Endothelial cell of umbilical vein (primary cell): ENCODE measurements at regions not wholly inside any gene's neighbourhood (a gene's known extent, or its start where the extent isn't known, plus 50 kb on each side); places are given as distances from the start of the nearest gene placed in this dataset.

Experiments used
- BruUV-seq: library from RNA; stranded (reverse); fragments of 400-500 nt; replicated peaks from 2 replicates; lab custom pipeline; 2021; lab: Mats Ljungman, UMichigan
- CTCF ChIA-PET: fragments of 300-600, 350-600 bp; sonication (Branson Sonifier 250); formaldehyde crosslinking; loops from one replicate; lab custom pipeline; 2021; ENCODE audit warnings: antibody characterized with exemption, inconsistent platforms; lab: Charles Lee
- POLR2A ChIA-PET: fragments of 300-600, 350-600 bp; sonication (Branson Sonifier 250); formaldehyde crosslinking; loops from one replicate; lab custom pipeline; 2021; ENCODE audit warnings: antibody characterized with exemption, inconsistent platforms; lab: Charles Lee
- DNase-seq: peaks from one replicate; pipeline ENCODE4 v3.0.0-alpha.2; 2011; ENCODE audit warnings: low read depth, low spot score
- FAIRE-seq: peaks from 2 replicates; lab custom pipeline; 2011; peaks lifted over from hg19 to GRCh38; lab: Jason Lieb, UNC
- H2AFZ ChIP-seq: 2 replicates; pipeline ENCODE4 v1.6.0; 2012; ENCODE audit warnings: low read depth, low read length, control low read depth, inconsistent platforms
- H3K27ac ChIP-seq: 2 replicates; pipeline ENCODE4 v1.5.1; 2011; ENCODE audit warnings: low read depth, mild to moderate bottlenecking, control low read depth, low read length, moderate library complexity; ENCODE audit not compliant: insufficient read depth
- H3K27me3 ChIP-seq, 2 experiments: 2 replicates each; pipeline versions ENCODE4 v1.6.0 to v1.6.1; 2011; ENCODE audit warnings: low read length in 2 of 2, mixed read lengths in 1 of 2; ENCODE audit not compliant: control insufficient read depth in 2 of 2, insufficient read depth in 2 of 2
- H3K36me3 ChIP-seq, 2 experiments: 2 replicates in 1 of 2; 3 replicates in 1 of 2; pipeline ENCODE4 v1.5.1; 2011; ENCODE audit warnings: low read length in 2 of 2, mild to moderate bottlenecking in 1 of 2, moderate library complexity in 1 of 2; ENCODE audit not compliant: control insufficient read depth in 2 of 2, insufficient read depth in 2 of 2; ENCODE audit errors: extremely low read depth in 1 of 2
- H3K4me1 ChIP-seq: 3 replicates; pipeline ENCODE4 v1.5.1; 2011; ENCODE audit warnings: mild to moderate bottlenecking, low read length; ENCODE audit not compliant: control insufficient read depth, insufficient read depth; ENCODE audit errors: extremely low read depth
- H3K4me2 ChIP-seq: 2 replicates; pipeline ENCODE4 v1.6.1; 2011; ENCODE audit warnings: low read length, control low read depth, mixed read lengths; ENCODE audit not compliant: insufficient read depth
- H3K4me3 ChIP-seq, 3 experiments: fragments of 200-600 bp in 1 of 3; sonication (generic), shearing (Covaris generic) in 1 of 3; replicated peaks in 1 of 3; 2 replicates each; pipeline ENCODE4 v1.5.1; 2011 to 2016; ENCODE audit warnings: control low read depth in 3 of 3, low read length in 3 of 3, mild to moderate bottlenecking in 2 of 3, inconsistent platforms in 1 of 3, low read depth in 1 of 3, moderate library complexity in 1 of 3; ENCODE audit not compliant: insufficient read depth in 1 of 3
- H3K79me2 ChIP-seq: 2 replicates; pipeline ENCODE4 v1.6.0; 2012; ENCODE audit warnings: low read length, inconsistent platforms; ENCODE audit not compliant: control insufficient read depth, insufficient read depth
- H3K9ac ChIP-seq: replicated peaks from 2 replicates; pipeline ENCODE3; 2011; ENCODE audit warnings: low read length, control low read depth; ENCODE audit not compliant: insufficient read depth; ENCODE audit errors: extremely low read depth
- H3K9me1 ChIP-seq: replicated peaks from 3 replicates; pipeline ENCODE4 v1.6.0; 2011; ENCODE audit warnings: mild to moderate bottlenecking, low read length; ENCODE audit not compliant: control insufficient read depth, insufficient read depth; ENCODE audit errors: extremely low read depth
- H3K9me3 ChIP-seq: replicated peaks from 2 replicates; pipeline ENCODE4 v1.5.1; 2012; ENCODE audit warnings: low read length, inconsistent platforms; ENCODE audit not compliant: control insufficient read depth, insufficient read depth
- H4K20me1 ChIP-seq: replicated peaks from 2 replicates; pipeline ENCODE3; 2011; ENCODE audit warnings: mild to moderate bottlenecking, low read length; ENCODE audit not compliant: control insufficient read depth, insufficient read depth; ENCODE audit errors: extremely low read depth
- CTCF ChIP-seq, 2 donors: IDR thresholded peaks; 1 replicate in 1 of 2; 2 replicates in 1 of 2; pipeline ENCODE4 v1.5.1; 2011; ENCODE audit warnings: low read length in 2 of 2, mild to moderate bottlenecking in 2 of 2, moderate library complexity in 2 of 2, control low read depth in 1 of 2, inconsistent platforms in 1 of 2, low read depth in 1 of 2; ENCODE audit not compliant: insufficient read depth in 1 of 2; ENCODE audit errors: extremely low read depth in 1 of 2
- EZH2 ChIP-seq: IDR thresholded peaks from 2 replicates; pipeline ENCODE4 v1.6.1; 2012; ENCODE audit warnings: borderline replicate concordance, low read depth, mild to moderate bottlenecking, moderate library complexity, low read length, inconsistent platforms; ENCODE audit not compliant: severe bottlenecking
- FOS ChIP-seq: IDR thresholded peaks from 2 replicates; pipeline ENCODE4 v1.6.1; 2011; ENCODE audit warnings: mild to moderate bottlenecking, low read length, moderate library complexity, borderline replicate concordance; ENCODE audit not compliant: insufficient read depth
- GATA2 ChIP-seq: IDR thresholded peaks from 2 replicates; pipeline ENCODE4 v1.7.0; 2011; ENCODE audit warnings: low read depth, mild to moderate bottlenecking, moderate library complexity, mixed read lengths, low read length; ENCODE audit not compliant: insufficient read length, insufficient read depth
- JUN ChIP-seq: IDR thresholded peaks from 2 replicates; pipeline ENCODE4 v1.6.1; 2011; ENCODE audit warnings: borderline replicate concordance, low read depth; ENCODE audit not compliant: insufficient read length, insufficient read depth
- MAX ChIP-seq: IDR thresholded peaks from 2 replicates; pipeline ENCODE4 v1.6.1; 2011; ENCODE audit not compliant: insufficient read depth, insufficient read length
- MYC ChIP-seq: IDR thresholded peaks from one replicate; pipeline ENCODE4 v1.6.1; 2011; ENCODE audit warnings: mild to moderate bottlenecking, low read depth, low read length
- POLR2A ChIP-seq: IDR thresholded peaks from 2 replicates; pipeline ENCODE4 v1.6.1; 2012; ENCODE audit warnings: low read depth, mild to moderate bottlenecking, control low read depth, low read length
- POLR2AphosphoS5 ChIP-seq: IDR thresholded peaks from 2 replicates; pipeline ENCODE4 v1.6.1; 2012; ENCODE audit warnings: low read depth, mild to moderate bottlenecking, control low read depth, low read length, moderate library complexity; ENCODE audit not compliant: insufficient read depth
- dilution Hi-C: fragments of 300-500 bp; cut with MboI; formaldehyde crosslinking; loops from one replicate; pipeline ENCODE4 v1.15.0; 2019; ENCODE audit warnings: low sequenced_read_pairs; ENCODE audit not compliant: extremely low pct_ligation_motif_present
- intact Hi-C: fragments of 100-400 bp; cut with micrococcal nuclease; formaldehyde crosslinking; loops from one replicate; pipeline ENCODE4 v1.10.0; 2022

- ChIA-PET CTCF (no interaction called here), POLR2A (no interaction called here)
- intact Hi-C loops (no loop called here), dilution Hi-C loops (no loop called here)
- Histone ChIP-seq H3K4me1 (no peaks in the 10 kb centered on the region), H4K20me1 (no peaks in the 10 kb centered on the region), H3K9me3 (no peaks in the 10 kb centered on the region), H3K9me1 (no peaks in the 10 kb centered on the region), H3K4me3 (no peak overlapping the region), H3K4me2 (no peak overlapping the region), H3K27ac (no peak overlapping the region), H3K79me2 (no peaks in the 10 kb centered on the region), H2AFZ (no peak overlapping the region), H3K27me3 (no peaks in the 10 kb centered on the region), H3K9ac (no peak overlapping the region), H3K36me3 (no peaks in the 10 kb centered on the region)
- BruUV-seq: no TSS peak
- TF ChIP-seq EZH2 (no peak), POLR2AphosphoS5 (no peak), CTCF (IDR thresholded peaks at IDR 0.05; ENCODE audit: extremely low read depth in 1 of 2, insufficient read depth in 1 of 2, low read depth in 1 of 2, low read length in 2 of 2) (no peak), POLR2A (no peak), FOS (no peak), MYC (no peak), JUN (no peak), MAX (no peak), GATA2 (no peak)
- DNase-seq (no peak), FAIRE-seq (no peak)
Observed at GRCh38 chr2:147161746-147162145, 683.1 kb upstream of the ACVR2A start.
